Spleen (tissue), 11 donors: ENCODE measurements at regions not wholly inside any gene's neighbourhood (a gene's known extent, or its start where the extent isn't known, plus 50 kb on each side); places are given as distances from the start of the nearest gene placed in this dataset.
"Not testable (repeated sequence)": the region's sequence is repeated elsewhere in the genome, so short reads cannot be mapped to it uniquely, and the experiment has no call there.

ENCODE experiments used
- DNase-seq: peaks from one replicate; pipeline ENCODE4 v3.0.0-alpha.2; 2020
- H3K27ac ChIP-seq, 8 donors: fragments of 200-600 bp; sonication (generic) in 7 of 8; 1 replicate in 4 of 8; 2 replicates in 4 of 8; pipeline versions ENCODE4 v1.5.0 to v1.8.0; 2016 to 2021; ENCODE audit warnings: inconsistent platforms in 4 of 8, mild to moderate bottlenecking in 4 of 8, moderate library complexity in 1 of 8
- H3K27me3 ChIP-seq, 7 donors: fragments of 200-600 bp; sonication (generic) in 6 of 7; replicated peaks in 1 of 7; 1 replicate in 4 of 7; 2 replicates in 3 of 7; pipeline versions ENCODE4 v1.5.0 to v1.8.0; 2016 to 2021; ENCODE audit warnings: inconsistent platforms in 3 of 7, mild to moderate bottlenecking in 1 of 7
- H3K36me3 ChIP-seq, 6 donors: fragments of 200-600 bp; sonication (generic) in 5 of 6; 1 replicate in 4 of 6; 2 replicates in 2 of 6; pipeline versions ENCODE4 v1.5.0 to v1.8.0; 2016 to 2021; ENCODE audit warnings: inconsistent platforms in 2 of 6
- H3K4me1 ChIP-seq, 6 donors: fragments of 200-600 bp; sonication (generic) in 5 of 6; 1 replicate in 3 of 6; 2 replicates in 3 of 6; pipeline versions ENCODE4 v1.5.0 to v1.8.0; 2016 to 2021; ENCODE audit warnings: inconsistent platforms in 3 of 6
- H3K4me3 ChIP-seq, 8 donors: fragments of 200-600 bp; sonication (generic) in 7 of 8; 1 replicate in 4 of 8; 2 replicates in 4 of 8; pipeline versions ENCODE4 v1.5.0 to v1.8.0; 2016 to 2021; ENCODE audit warnings: inconsistent platforms in 4 of 8, mild to moderate bottlenecking in 4 of 8, moderate library complexity in 2 of 8
- H3K9me3 ChIP-seq, 8 donors: fragments of 200-600 bp; sonication (generic) in 7 of 8; 1 replicate in 4 of 8; 2 replicates in 4 of 8; pipeline versions ENCODE4 v1.5.0 to v1.8.0; 2016 to 2021; ENCODE audit warnings: inconsistent platforms in 4 of 8
- POLR2A ChIP-seq, 3 donors: fragments of 450-650 bp; IDR thresholded peaks; one replicate each; pipeline ENCODE4 v1.5.1; 2017; ENCODE audit warnings: antibody characterized with exemption in 3 of 3, mild to moderate bottlenecking in 1 of 3
- POLR2AphosphoS5 ChIP-seq, 3 donors: sonication (generic); formaldehyde crosslinking; IDR thresholded peaks; one replicate each; pipeline ENCODE4 v1.5.1; 2017; ENCODE audit warnings: antibody characterized with exemption in 3 of 3
- WGBS, 5 donors: extraction: QIAGEN DNeasy Blood & Tissue Kit in 3 of 5; methylation state at CpG; one replicate each; pipeline versions ENCODE4 v1.1.5 to v1.1.7; 2013 to 2018; 5-methylcytosine and 5-hydroxymethylcytosine counted together
- intact Hi-C: fragments of 100-400 bp; cut with DNase I; formaldehyde crosslinking; loops from one replicate; pipeline ENCODE4 v1.15.0; 2023; ENCODE audit warnings: low total_unique reads
- TF ChIP-seq, protein P1 (sequence below), 11 experiments: fragments of 200-600 bp in 7 of 11; fragments of 450-650 bp in 4 of 11; sonication (generic) in 4 of 11; IDR thresholded peaks in 8 of 11; conservative IDR thresholded peaks in 3 of 11; 1 replicate in 7 of 11; 2 replicates in 4 of 11; pipeline versions ENCODE4 v1.4.0 to v1.8.0; 2016 to 2021; ENCODE audit warnings: antibody characterized with exemption in 11 of 11, inconsistent platforms in 4 of 11, mild to moderate bottlenecking in 1 of 11
- donor health status: healthy with polysubstance abuse.
- donor health status: DM: no; HTN: no; CAD: no; lungs with moderate emphysema.
- donor health status: DM: no; HTN: no; CAD: no.
- donor health status: Bipolar disorder and iron deficiency.
- donor health status: healthy.
- donor health status: DM: no; HTN: no; CAD: no.
- donor health status: DM: yes; HTN: yes; CAD: no.

DNA sequence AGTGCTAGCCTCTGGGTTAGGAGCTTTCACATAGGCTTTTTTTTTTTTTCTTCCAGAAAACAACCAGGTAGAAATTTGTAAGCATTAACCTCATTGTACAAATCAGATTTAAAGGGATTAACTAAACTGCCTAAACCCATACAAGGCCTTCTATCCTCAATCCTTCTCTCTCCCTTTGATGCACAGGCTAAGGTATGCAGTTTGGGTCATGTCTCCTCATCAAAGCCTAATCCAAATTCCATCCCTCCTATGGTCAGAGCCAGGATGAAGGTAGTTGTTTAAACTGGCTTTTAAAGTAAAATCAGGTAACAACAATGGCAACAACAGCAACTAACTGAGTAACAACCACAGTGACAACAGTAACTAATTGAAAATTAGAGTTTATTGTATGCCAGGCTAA lies 115.6 kb upstream of the SOX2 start:
- Histone ChIP-seq H3K9me3 (peaks cover 0 to 25% (median 7%) of the 10 kb centered on the region in 8 donors), H3K4me3 (no peak overlapping the region), H3K27me3 (no peaks in the 10 kb centered on the region), H3K36me3 (no peaks in the 10 kb centered on the region), H3K4me1 (no peaks in the 10 kb centered on the region), H3K27ac (no peak overlapping the region)
- intact Hi-C loops: no loop called here
- no peak for TF ChIP-seq POLR2A (IDR thresholded peaks at IDR 0.05)
- TF ChIP-seq, protein P1, sequence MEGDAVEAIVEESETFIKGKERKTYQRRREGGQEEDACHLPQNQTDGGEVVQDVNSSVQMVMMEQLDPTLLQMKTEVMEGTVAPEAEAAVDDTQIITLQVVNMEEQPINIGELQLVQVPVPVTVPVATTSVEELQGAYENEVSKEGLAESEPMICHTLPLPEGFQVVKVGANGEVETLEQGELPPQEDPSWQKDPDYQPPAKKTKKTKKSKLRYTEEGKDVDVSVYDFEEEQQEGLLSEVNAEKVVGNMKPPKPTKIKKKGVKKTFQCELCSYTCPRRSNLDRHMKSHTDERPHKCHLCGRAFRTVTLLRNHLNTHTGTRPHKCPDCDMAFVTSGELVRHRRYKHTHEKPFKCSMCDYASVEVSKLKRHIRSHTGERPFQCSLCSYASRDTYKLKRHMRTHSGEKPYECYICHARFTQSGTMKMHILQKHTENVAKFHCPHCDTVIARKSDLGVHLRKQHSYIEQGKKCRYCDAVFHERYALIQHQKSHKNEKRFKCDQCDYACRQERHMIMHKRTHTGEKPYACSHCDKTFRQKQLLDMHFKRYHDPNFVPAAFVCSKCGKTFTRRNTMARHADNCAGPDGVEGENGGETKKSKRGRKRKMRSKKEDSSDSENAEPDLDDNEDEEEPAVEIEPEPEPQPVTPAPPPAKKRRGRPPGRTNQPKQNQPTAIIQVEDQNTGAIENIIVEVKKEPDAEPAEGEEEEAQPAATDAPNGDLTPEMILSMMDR (IDR thresholded peaks at IDR 0.05 in 8 of 11, conservative IDR thresholded peaks at IDR 0.05 in 3 of 11): no peak
- no peak for DNase-seq

DNA sequence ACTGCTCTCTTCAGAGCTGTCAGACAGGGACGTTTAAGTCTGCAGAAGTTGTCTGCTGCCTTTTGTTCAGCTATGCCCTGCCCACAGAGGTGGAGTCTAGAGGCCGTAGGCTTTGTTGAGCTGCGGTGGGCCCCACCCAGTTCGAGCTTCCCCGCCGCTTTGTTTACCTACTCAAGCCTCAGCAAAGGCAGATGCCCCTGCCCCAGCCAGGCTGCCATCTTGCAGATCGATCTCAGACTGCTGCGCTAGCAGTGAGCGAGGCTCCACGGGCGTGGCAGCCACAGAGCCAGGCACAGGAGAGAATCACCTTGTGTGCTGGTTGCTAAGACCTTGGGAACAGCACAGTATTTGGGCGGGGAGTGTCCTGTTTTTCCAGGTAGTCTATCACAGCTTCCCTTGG lies 120.8 kb upstream of the SOX2 start:
- WGBS, 5 donors: 73 to 88% (median 84%) methylated on average over 9 to 12 of the region's 12 CpGs
- H3K4me3 ChIP-seq, DNase-seq, H3K27me3 ChIP-seq, H3K4me1 ChIP-seq, H3K36me3 ChIP-seq, H3K27ac ChIP-seq, intact Hi-C loops: not testable (repeated sequence)
- H3K9me3 ChIP-seq: peaks cover 0 to 67% (median 23%) of the 10 kb centered on the region in 8 donors

DNA sequence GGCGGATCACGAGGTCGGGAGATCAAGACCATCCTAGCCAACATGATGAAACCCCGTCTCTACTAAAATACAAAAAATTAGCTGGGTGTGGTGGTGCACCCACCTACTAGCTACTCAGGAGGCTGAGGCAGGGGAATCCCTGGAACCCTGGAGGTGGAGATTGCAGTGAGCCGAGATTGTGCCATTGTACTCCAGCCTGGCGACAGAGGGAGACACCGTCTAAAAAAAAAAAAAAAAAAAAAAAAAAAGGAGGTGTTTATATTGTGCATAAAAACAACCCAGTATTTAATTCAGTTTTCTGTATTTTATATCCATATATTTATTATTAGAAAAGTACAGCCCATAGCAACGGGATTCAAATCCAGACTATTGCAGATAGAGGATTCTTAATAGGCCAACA lies 129.1 kb upstream of the SOX2 start:
- WGBS, 5 donors: 86 to 97% (median 93%) methylated on average over 8 of the region's 8 CpGs
- no peak for DNase-seq
- Histone ChIP-seq H3K27me3 (no peaks in the 10 kb centered on the region), H3K27ac (no peak overlapping the region), H3K36me3 (no peaks in the 10 kb centered on the region), H3K4me3 (no peak overlapping the region), H3K4me1 (no peaks in the 10 kb centered on the region), H3K9me3 (peaks cover 0 to 16% (median 5%) of the 10 kb centered on the region in 8 donors)
- TF ChIP-seq POLR2A (IDR thresholded peaks at IDR 0.05): no peak
- TF ChIP-seq, protein P1 (IDR thresholded peaks at IDR 0.05 in 8 of 11, conservative IDR thresholded peaks at IDR 0.05 in 3 of 11): no peak
- TF ChIP-seq POLR2AphosphoS5 (IDR thresholded peaks at IDR 0.05): no peak
- intact Hi-C loops: no loop called here

DNA sequence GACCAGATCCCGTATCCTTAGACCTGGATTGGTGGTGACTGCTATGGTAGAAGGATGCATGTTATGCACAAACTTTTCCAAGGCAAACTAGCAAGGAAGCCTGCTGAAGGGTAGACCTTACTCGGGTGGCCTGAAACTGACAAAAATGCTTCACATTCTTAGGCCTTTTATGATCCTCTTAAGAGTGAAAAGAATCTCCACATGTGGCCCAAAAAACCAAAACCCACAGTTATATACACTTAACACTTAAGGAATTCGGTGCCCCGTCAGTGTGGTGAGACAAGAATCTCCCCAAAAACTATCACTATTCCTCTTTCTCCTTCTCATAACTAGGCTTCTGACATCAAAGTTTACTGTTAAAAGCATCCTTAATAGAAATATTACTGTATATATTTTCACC lies 130.1 kb upstream of the SOX2 start:
- no peaks in the 10 kb centered on the region for H3K36me3 ChIP-seq
- no peak overlapping the region for H3K4me3 ChIP-seq
- intact Hi-C loops: no loop called here
- H3K27me3 ChIP-seq: no peaks in the 10 kb centered on the region
- WGBS, 5 donors: 67 to 85% (median 83%) methylated on average over 4 of the region's 4 CpGs
- H3K4me1 ChIP-seq: no peaks in the 10 kb centered on the region
- H3K27ac ChIP-seq: no peak overlapping the region
- TF ChIP-seq POLR2A (IDR thresholded peaks at IDR 0.05) (no peak), POLR2AphosphoS5 (IDR thresholded peaks at IDR 0.05) (no peak)
- TF ChIP-seq, protein P1 (IDR thresholded peaks at IDR 0.05 in 8 of 11, conservative IDR thresholded peaks at IDR 0.05 in 3 of 11): no peak
- H3K9me3 ChIP-seq: peaks cover 0 to 8% (median under 1%) of the 10 kb centered on the region in 8 donors
- DNase-seq: no peak

DNA sequence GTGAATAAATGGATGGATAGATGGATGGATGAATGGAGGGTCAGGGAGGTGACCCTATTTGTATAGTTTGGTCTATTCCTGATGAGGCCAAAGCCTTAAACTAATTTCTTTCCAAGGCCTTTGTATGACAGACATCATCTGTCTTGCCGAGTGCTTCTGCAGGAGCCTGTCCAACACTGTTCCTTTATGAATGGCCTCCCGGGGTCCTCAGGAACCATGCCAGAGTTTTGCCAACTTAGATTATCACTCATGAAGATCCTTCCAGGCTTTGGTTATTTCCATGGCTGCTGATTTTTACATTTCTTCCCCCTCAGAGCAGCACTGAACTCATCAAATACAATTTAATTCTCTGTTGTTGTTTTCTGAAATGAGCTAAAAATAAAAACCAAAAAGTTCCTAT lies 133.0 kb upstream of the SOX2 start:
- WGBS, 5 donors: 76 to 82% (median 80%) methylated on average over 2 of the region's 2 CpGs

More for the DNA sequence above, 133.0 kb upstream of the SOX2 start:
- Histone ChIP-seq H3K9me3 (peaks cover 0 to 6% (median 0%) of the 10 kb centered on the region in 8 donors), H3K27ac (no peak overlapping the region), H3K27me3 (no peaks in the 10 kb centered on the region), H3K4me1 (no peaks in the 10 kb centered on the region), H3K4me3 (no peak overlapping the region), H3K36me3 (no peaks in the 10 kb centered on the region)
- TF ChIP-seq POLR2AphosphoS5 (IDR thresholded peaks at IDR 0.05): no peak
- TF ChIP-seq, protein P1 (IDR thresholded peaks at IDR 0.05 in 8 of 11, conservative IDR thresholded peaks at IDR 0.05 in 3 of 11): no peak
- TF ChIP-seq POLR2A (IDR thresholded peaks at IDR 0.05): no peak
- intact Hi-C loops: no loop called here
- DNase-seq: no peak
